SK-N-SH (cell line): ENCODE measurements at regions not wholly inside any gene's neighbourhood (a gene's known extent, or its start where the extent isn't known, plus 50 kb on each side); places are given as distances from the start of the nearest gene placed in this dataset.

ENCODE experiments used
- CTCF ChIA-PET: fragments of 300-600, 350-600 bp; formaldehyde crosslinking; extraction: SDS; loops from one replicate; lab custom pipeline; 2021; lab: Yijun Ruan, JAX
- POLR2A ChIA-PET: fragments of 350-600 bp; sonication (Branson Sonifier 250); formaldehyde crosslinking; extraction: SDS; loops from one replicate; lab custom pipeline; 2020; ENCODE audit warnings: antibody characterized with exemption, inconsistent platforms; lab: Yijun Ruan, JAX
- DNase-seq: peaks from one replicate; pipeline ENCODE4 v3.0.0; 2012
- H2AFZ ChIP-seq: fragments of 200-600 bp; sonication (generic); 2 replicates; pipeline ENCODE4 v1.8.1; 2016; ENCODE audit warnings: antibody characterized with exemption, mild to moderate bottlenecking, low read depth
- H3F3A ChIP-seq: fragments of 200-600 bp; sonication (generic); replicated peaks from 2 replicates; pipeline ENCODE3; 2016; ENCODE audit warnings: antibody characterized with exemption, mild to moderate bottlenecking; ENCODE audit not compliant: insufficient read depth
- H3K27ac ChIP-seq, 2 experiments: fragments of 200-500 bp in 1 of 2; fragments of 200-600 bp in 1 of 2; sonication (Bioruptor generic) in 1 of 2; sonication (generic), shearing (Covaris generic) in 1 of 2; 2 replicates each; pipeline versions ENCODE4 v1.5.1 to v1.6.1; 2014 to 2016; ENCODE audit warnings: low read depth in 2 of 2, inconsistent platforms in 1 of 2, low read length in 1 of 2, mild to moderate bottlenecking in 1 of 2, mixed read lengths in 1 of 2
- H3K27me3 ChIP-seq: fragments of 200-600 bp; sonication (generic), shearing (Covaris generic); 2 replicates; pipeline ENCODE4 v1.6.1; 2016; ENCODE audit warnings: mixed run types; ENCODE audit not compliant: insufficient read depth
- H3K36me3 ChIP-seq, 2 experiments: fragments of 200-500 bp in 1 of 2; fragments of 200-600 bp in 1 of 2; sonication (Bioruptor generic) in 1 of 2; sonication (generic) in 1 of 2; replicated peaks in 1 of 2; 2 replicates each; pipeline versions ENCODE3 to v1.5.1; 2014 to 2016; ENCODE audit warnings: low read length in 1 of 2, mild to moderate bottlenecking in 1 of 2; ENCODE audit not compliant: insufficient read depth in 2 of 2, control insufficient read depth in 1 of 2
- H3K4me1 ChIP-seq, 2 experiments: fragments of 200-500 bp in 1 of 2; fragments of 200-600 bp in 1 of 2; sonication (Bioruptor generic) in 1 of 2; sonication (generic), shearing (Covaris generic) in 1 of 2; 2 replicates each; pipeline versions ENCODE4 v1.5.1 to v1.6.1; 2014 to 2016; ENCODE audit warnings: low read depth in 1 of 2, low read length in 1 of 2, mixed run types in 1 of 2; ENCODE audit not compliant: insufficient read depth in 2 of 2, control insufficient read depth in 1 of 2
- H3K4me2 ChIP-seq: fragments of 200-600 bp; sonication (generic), shearing (Covaris generic); 2 replicates; pipeline ENCODE4 v1.6.1; 2017; ENCODE audit warnings: mixed run types
- H3K4me3 ChIP-seq, 2 experiments: fragments of 200-500 bp in 1 of 2; fragments of 200-600 bp in 1 of 2; sonication (Bioruptor generic) in 1 of 2; sonication (generic), shearing (Covaris generic) in 1 of 2; 2 replicates each; pipeline versions ENCODE4 v1.5.1 to v1.8.1; 2014 to 2016; ENCODE audit warnings: low read depth in 2 of 2, inconsistent platforms in 1 of 2, low read length in 1 of 2, mild to moderate bottlenecking in 1 of 2, mixed read lengths in 1 of 2, moderate library complexity in 1 of 2
- H3K79me2 ChIP-seq: fragments of 200-600 bp; sonication (generic); 2 replicates; pipeline ENCODE4 v1.8.1; 2017; ENCODE audit warnings: mild to moderate bottlenecking; ENCODE audit not compliant: insufficient read depth
- H3K9ac ChIP-seq: fragments of 200-600 bp; sonication (generic); 2 replicates; pipeline ENCODE4 v1.6.1; 2017; ENCODE audit warnings: mixed run types
- H3K9me2 ChIP-seq: fragments of 200-600 bp; sonication (generic); 2 replicates; pipeline ENCODE4 v1.6.1; 2017; ENCODE audit warnings: mixed run types
- H3K9me3 ChIP-seq: fragments of 200-600 bp; sonication (generic); 2 replicates; pipeline ENCODE4 v1.6.1; 2017; ENCODE audit warnings: mixed run types, mild to moderate bottlenecking, moderate library complexity
- H4K20me1 ChIP-seq: fragments of 200-600 bp; sonication (generic); 2 replicates; pipeline ENCODE4 v1.6.1; 2017; ENCODE audit warnings: mild to moderate bottlenecking, mixed run types; ENCODE audit not compliant: insufficient read depth
- CHD2 ChIP-seq: fragments of 150-350 bp; IDR thresholded peaks from 2 replicates; pipeline ENCODE4 v1.6.1; 2018; ENCODE audit warnings: low read length; ENCODE audit not compliant: partially characterized antibody
- EP300 ChIP-seq, 2 experiments: IDR thresholded peaks; 2 replicates each; pipeline versions ENCODE4 v1.4.0 to v1.6.1; 2012; ENCODE audit warnings: borderline replicate concordance in 1 of 2, low read depth in 1 of 2, low read length in 1 of 2
- EZH2phosphoT487 ChIP-seq: fragments of 200-600 bp; sonication (generic); IDR thresholded peaks from 2 replicates; pipeline ENCODE4 v1.6.1; 2017; ENCODE audit warnings: low read depth, mixed run types, mild to moderate bottlenecking, antibody characterized with exemption, moderate library complexity, borderline replicate concordance
- FOXJ3 ChIP-seq: sonication (generic); formaldehyde crosslinking; IDR thresholded peaks from 2 replicates; pipeline ENCODE4 v1.5.1; 2020; ENCODE audit warnings: mild to moderate bottlenecking, missing genetic modification reagents
- JUND ChIP-seq: IDR thresholded peaks from 2 replicates; pipeline ENCODE4 v1.4.0; 2012
- MEF2A ChIP-seq: IDR thresholded peaks from 2 replicates; pipeline ENCODE4 v1.4.0; 2012; ENCODE audit warnings: low read depth, borderline replicate concordance
- MXI1 ChIP-seq: IDR thresholded peaks from 2 replicates; pipeline ENCODE4 v1.6.1; 2012; ENCODE audit warnings: mild to moderate bottlenecking, low read depth, low read length, improper control_type of control experiment
- NFIC ChIP-seq: IDR thresholded peaks from 2 replicates; pipeline ENCODE4 v1.4.0; 2012; ENCODE audit warnings: borderline replicate concordance
- POLR2AphosphoS5 ChIP-seq: IDR thresholded peaks from 2 replicates; pipeline ENCODE4 v1.6.1; 2012; ENCODE audit warnings: low read depth, low read length
- RCOR1 ChIP-seq: fragments of 150-350 bp; IDR thresholded peaks from 2 replicates; pipeline ENCODE4 v1.6.1; 2017; ENCODE audit warnings: antibody characterized with exemption, low read length
- RXRA ChIP-seq: IDR thresholded peaks from 2 replicates; pipeline ENCODE4 v1.4.0; 2012; ENCODE audit warnings: low read depth, mild to moderate bottlenecking, borderline replicate concordance
- TAF1 ChIP-seq: IDR thresholded peaks from 2 replicates; pipeline ENCODE4 v1.6.1; 2012; ENCODE audit warnings: low read depth, mild to moderate bottlenecking, low read length, moderate library complexity, borderline replicate concordance
- TEAD4 ChIP-seq: IDR thresholded peaks from 2 replicates; pipeline ENCODE4 v1.4.0; 2012; ENCODE audit warnings: mild to moderate bottlenecking, borderline replicate concordance; ENCODE audit not compliant: insufficient read depth
- WGBS: methylation state at CpG from one replicate; pipeline ENCODE4 v1.1.6; 2017; ENCODE audit warnings: low lambda C conversion rate; 5-methylcytosine and 5-hydroxymethylcytosine counted together
- TF ChIP-seq, protein P1 (sequence below): IDR thresholded peaks from 2 replicates; pipeline ENCODE4; 2012
- TF ChIP-seq, protein P2 (sequence below): fragments of 200-600 bp; sonication (generic); IDR thresholded peaks from 2 replicates; pipeline ENCODE4 v1.6.1; 2017; ENCODE audit warnings: antibody characterized with exemption, mild to moderate bottlenecking, moderate library complexity
- TF ChIP-seq, protein P3 (sequence below): fragments of 150-350 bp; IDR thresholded peaks from 2 replicates; pipeline ENCODE4 v1.6.1; 2017; ENCODE audit warnings: antibody characterized with exemption, low read length, low read depth, borderline replicate concordance
- TF ChIP-seq, protein P4 (sequence below): IDR thresholded peaks from 2 replicates; pipeline ENCODE4 v1.6.1; 2012; ENCODE audit warnings: mild to moderate bottlenecking, low read depth, low read length, moderate library complexity
- TF ChIP-seq, protein P5 (sequence below): fragments of 150-350 bp; IDR thresholded peaks from 2 replicates; pipeline ENCODE4 v1.6.1; 2016; ENCODE audit warnings: mild to moderate bottlenecking, low read depth, low read length

DNA sequence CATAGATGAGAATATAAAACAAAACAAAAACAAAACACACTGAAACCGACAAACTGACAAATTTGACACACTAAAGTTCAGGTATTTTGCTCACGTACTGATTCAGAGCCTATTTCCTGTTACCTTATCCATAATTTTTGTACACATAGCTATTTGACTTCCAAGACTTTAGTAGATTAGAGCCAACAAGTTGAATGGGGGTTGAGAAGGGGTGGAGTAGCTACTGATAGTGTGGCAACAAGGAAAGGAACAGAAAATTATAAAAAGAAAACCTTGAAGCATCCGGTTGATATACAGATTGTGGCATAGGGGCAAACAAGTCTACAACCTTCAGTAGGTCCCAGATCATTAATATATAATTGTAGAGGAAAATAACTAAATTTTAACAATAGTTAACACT, 92.3 kb upstream of the RASGEF1B start:
- Histone ChIP-seq H2AFZ (no peak overlapping the region), H4K20me1 (no peaks in the 10 kb centered on the region), H3F3A (no peaks in the 10 kb centered on the region), H3K27me3 (no peaks in the 10 kb centered on the region), H3K36me3 (no peaks in the 10 kb centered on the region), H3K79me2 (no peaks in the 10 kb centered on the region), H3K9ac (no peak overlapping the region), H3K27ac (no peak overlapping the region), H3K4me2 (no peak overlapping the region), H3K9me2 (no peaks in the 10 kb centered on the region), H3K4me1 (no peaks in the 10 kb centered on the region), H3K4me3 (no peak overlapping the region), H3K9me3 (no peaks in the 10 kb centered on the region)
- TF ChIP-seq, protein P1, sequence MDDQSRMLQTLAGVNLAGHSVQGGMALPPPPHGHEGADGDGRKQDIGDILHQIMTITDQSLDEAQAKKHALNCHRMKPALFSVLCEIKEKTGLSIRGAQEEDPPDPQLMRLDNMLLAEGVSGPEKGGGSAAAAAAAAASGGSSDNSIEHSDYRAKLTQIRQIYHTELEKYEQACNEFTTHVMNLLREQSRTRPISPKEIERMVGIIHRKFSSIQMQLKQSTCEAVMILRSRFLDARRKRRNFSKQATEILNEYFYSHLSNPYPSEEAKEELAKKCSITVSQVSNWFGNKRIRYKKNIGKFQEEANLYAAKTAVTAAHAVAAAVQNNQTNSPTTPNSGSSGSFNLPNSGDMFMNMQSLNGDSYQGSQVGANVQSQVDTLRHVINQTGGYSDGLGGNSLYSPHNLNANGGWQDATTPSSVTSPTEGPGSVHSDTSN: no peak
- no peak for TF ChIP-seq TEAD4
- TF ChIP-seq RXRA: no peak
- TF ChIP-seq CHD2: no peak
- TF ChIP-seq TAF1: no peak
- no peak for TF ChIP-seq NFIC
- TF ChIP-seq JUND: no peak
- TF ChIP-seq MXI1: no peak
- no peak for TF ChIP-seq POLR2AphosphoS5
- TF ChIP-seq, protein P2, sequence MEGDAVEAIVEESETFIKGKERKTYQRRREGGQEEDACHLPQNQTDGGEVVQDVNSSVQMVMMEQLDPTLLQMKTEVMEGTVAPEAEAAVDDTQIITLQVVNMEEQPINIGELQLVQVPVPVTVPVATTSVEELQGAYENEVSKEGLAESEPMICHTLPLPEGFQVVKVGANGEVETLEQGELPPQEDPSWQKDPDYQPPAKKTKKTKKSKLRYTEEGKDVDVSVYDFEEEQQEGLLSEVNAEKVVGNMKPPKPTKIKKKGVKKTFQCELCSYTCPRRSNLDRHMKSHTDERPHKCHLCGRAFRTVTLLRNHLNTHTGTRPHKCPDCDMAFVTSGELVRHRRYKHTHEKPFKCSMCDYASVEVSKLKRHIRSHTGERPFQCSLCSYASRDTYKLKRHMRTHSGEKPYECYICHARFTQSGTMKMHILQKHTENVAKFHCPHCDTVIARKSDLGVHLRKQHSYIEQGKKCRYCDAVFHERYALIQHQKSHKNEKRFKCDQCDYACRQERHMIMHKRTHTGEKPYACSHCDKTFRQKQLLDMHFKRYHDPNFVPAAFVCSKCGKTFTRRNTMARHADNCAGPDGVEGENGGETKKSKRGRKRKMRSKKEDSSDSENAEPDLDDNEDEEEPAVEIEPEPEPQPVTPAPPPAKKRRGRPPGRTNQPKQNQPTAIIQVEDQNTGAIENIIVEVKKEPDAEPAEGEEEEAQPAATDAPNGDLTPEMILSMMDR: no peak
- TF ChIP-seq MEF2A: no peak
- no peak for TF ChIP-seq EP300 (IDR thresholded peaks at IDR 0.05; ENCODE audit: borderline replicate concordance in 1 of 2, low read depth in 1 of 2, low read length in 1 of 2)
- TF ChIP-seq, protein P3, sequence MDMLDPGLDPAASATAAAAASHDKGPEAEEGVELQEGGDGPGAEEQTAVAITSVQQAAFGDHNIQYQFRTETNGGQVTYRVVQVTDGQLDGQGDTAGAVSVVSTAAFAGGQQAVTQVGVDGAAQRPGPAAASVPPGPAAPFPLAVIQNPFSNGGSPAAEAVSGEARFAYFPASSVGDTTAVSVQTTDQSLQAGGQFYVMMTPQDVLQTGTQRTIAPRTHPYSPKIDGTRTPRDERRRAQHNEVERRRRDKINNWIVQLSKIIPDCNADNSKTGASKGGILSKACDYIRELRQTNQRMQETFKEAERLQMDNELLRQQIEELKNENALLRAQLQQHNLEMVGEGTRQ: no peak
- TF ChIP-seq EZH2phosphoT487: no peak
- TF ChIP-seq, protein P4, sequence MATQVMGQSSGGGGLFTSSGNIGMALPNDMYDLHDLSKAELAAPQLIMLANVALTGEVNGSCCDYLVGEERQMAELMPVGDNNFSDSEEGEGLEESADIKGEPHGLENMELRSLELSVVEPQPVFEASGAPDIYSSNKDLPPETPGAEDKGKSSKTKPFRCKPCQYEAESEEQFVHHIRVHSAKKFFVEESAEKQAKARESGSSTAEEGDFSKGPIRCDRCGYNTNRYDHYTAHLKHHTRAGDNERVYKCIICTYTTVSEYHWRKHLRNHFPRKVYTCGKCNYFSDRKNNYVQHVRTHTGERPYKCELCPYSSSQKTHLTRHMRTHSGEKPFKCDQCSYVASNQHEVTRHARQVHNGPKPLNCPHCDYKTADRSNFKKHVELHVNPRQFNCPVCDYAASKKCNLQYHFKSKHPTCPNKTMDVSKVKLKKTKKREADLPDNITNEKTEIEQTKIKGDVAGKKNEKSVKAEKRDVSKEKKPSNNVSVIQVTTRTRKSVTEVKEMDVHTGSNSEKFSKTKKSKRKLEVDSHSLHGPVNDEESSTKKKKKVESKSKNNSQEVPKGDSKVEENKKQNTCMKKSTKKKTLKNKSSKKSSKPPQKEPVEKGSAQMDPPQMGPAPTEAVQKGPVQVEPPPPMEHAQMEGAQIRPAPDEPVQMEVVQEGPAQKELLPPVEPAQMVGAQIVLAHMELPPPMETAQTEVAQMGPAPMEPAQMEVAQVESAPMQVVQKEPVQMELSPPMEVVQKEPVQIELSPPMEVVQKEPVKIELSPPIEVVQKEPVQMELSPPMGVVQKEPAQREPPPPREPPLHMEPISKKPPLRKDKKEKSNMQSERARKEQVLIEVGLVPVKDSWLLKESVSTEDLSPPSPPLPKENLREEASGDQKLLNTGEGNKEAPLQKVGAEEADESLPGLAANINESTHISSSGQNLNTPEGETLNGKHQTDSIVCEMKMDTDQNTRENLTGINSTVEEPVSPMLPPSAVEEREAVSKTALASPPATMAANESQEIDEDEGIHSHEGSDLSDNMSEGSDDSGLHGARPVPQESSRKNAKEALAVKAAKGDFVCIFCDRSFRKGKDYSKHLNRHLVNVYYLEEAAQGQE: no peak
- no peak for TF ChIP-seq RCOR1
- TF ChIP-seq, protein P5, sequence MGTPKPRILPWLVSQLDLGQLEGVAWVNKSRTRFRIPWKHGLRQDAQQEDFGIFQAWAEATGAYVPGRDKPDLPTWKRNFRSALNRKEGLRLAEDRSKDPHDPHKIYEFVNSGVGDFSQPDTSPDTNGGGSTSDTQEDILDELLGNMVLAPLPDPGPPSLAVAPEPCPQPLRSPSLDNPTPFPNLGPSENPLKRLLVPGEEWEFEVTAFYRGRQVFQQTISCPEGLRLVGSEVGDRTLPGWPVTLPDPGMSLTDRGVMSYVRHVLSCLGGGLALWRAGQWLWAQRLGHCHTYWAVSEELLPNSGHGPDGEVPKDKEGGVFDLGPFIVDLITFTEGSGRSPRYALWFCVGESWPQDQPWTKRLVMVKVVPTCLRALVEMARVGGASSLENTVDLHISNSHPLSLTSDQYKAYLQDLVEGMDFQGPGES: no peak
- TF ChIP-seq FOXJ3 (CRISPR knock-in tag): no peak
- no peak for DNase-seq
- CTCF ChIA-PET: no interaction called here
- WGBS: 5% methylated on average over 3 of the region's 3 CpGs
- POLR2A ChIA-PET: no interaction called here
